Ramos (cell line): ENCODE measurements at regions not wholly inside any gene's neighbourhood (a gene's known extent, or its start where the extent isn't known, plus 50 kb on each side); places are given as distances from the start of the nearest gene placed in this dataset.

ENCODE experiments used
- in situ Hi-C: fragments of 300-500 bp; cut with MboI; formaldehyde crosslinking; loops from one replicate; pipeline ENCODE4 v1.14.3; 2022; ENCODE audit warnings: low sequenced_read_pairs; ENCODE audit not compliant: unreplicated experiment

DNA sequence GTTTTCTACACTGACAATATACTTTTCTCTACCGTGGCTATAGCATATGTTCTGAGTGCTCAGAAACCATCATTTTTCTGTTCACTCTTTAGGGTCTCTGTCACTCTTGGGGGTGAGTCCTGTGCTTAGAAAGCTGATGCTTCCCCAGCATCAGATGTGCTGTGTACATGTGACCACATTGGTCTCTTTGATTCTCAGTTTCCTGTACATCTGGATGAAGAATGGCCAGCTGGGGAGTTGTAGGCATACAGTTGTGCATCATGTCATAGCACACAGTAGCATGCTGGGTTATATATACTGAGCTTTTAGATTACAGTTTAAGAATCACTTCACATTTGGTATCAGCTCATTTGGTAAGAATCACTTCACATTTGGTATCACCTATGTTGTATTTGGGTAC is 238.6 kb upstream of the PREP start:
- in situ Hi-C loops, result no loop called here

DNA sequence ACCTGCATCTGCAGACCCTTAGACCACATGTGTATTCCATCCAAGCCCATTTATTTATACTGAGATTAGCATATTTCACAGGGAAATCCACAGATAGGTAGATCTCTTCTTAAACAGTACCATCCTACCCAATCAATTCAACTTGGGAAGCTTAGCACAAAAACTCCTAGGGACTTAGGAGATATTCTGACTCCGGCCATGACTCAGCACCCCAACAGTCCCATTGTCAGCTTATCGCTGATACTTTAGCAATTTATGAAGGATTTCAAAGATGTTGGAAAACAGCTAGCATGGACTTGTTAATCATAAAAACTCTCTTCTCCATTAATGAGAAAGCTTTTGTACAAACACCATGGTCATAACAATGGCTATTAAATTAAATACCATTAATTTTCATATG is 236.2 kb upstream of the PREP start:
- in situ Hi-C loops, result no loop called here

GRCh38 chr6:105633814-105634213 is 230.9 kb upstream of the PREP start:
- in situ Hi-C loops, result no loop called here

DNA sequence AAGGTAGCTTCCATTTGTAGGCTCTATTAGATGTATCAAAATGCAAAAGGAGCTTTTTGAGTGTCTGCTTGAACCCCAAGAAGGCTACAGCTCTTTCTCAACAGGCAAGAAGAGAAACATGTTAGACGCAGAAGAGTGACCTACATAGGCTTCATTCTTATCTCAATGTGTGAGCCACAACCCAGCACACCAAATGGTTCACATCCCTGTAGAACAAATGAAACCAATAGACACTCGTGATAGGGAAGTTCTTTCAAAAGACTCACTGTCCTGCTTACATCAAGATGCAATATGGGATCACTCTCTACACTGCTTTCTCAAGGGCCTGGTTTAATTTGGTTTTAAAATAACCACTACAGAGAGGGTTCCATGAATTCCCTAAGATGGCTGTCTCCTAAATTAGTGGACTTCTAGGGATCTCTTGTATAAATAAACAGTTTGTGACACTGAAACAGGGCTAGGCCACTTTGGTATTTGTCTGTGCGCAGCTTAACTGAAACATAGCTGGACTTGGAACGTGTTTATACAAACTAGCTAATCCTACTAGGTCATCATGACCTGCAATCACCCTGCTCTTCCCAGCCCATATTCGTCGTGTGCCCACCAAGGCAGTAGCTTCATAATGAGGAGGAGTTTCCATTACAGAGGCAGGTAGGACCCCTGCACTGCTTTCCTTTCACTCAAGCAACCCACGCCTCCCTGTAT is 225.4 kb upstream of the PREP start:
- in situ Hi-C loops, result no loop called here

DNA sequence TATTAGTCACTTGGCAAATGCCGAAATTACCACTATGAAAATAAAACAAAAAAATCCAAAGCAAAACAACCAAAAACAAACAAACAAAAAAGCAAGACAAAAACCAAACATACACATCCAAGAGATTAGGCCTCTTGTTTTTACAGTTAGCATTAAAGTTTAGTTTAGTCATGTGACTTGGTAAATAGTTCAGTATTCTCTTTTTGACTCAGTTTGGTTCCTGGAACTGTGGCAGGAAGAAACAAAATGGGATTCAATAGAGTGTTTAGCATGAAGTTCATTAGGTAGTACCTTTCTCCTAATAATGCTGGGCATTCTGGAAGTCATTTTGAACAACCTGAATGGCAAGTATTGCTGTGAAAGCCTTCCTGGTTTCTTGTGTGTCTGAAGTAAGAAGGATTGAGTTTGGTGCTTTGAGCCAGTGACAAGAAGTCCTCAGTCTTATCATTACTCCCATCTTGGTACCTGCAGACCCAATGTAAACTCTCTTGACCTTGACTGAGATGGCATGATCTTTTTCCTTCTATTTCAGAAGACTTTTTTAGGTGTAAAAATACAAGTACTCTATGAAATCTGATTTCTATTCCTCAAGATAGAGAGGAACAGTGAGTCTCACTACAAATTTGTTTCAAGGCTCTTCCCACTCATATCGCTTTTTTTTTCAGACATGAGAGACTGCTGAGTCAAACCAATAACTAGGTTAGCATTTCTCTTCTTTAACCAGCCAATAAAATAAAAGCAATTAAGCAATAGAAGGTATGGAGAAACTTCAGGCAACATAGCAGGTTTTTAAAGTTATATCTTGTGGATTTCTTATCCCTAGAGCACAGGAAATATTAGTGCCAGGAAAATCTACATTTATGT is 223.6 kb upstream of the PREP start:
- in situ Hi-C loops, result no loop called here

GRCh38 chr6:105624021-105624420 is 221.1 kb upstream of the PREP start:
- in situ Hi-C loops, result no loop called here

DNA sequence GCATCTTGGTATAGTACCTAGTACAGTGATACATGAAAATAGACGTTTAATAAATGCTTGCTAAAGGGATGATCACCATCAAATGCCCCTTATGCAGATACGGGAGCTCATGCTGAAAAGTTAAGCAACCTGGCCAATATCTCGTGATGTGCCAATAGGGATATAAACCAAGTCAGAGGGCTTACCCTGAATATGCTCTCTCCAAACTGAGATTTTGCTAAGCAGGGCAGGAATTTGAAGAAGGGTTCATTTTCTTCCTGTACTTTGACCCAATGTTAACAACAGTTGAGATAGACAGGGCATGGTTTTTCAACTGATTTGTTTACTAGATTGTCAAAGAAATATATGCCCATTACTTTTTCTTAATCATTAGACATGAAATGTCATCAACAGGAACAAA is 219.3 kb upstream of the PREP start:
- in situ Hi-C loops, result no loop called here

- in situ Hi-C loops, result no loop called here
Measured at GRCh38 chr6:105621564-105622175, 218.8 kb upstream of the PREP start.

DNA sequence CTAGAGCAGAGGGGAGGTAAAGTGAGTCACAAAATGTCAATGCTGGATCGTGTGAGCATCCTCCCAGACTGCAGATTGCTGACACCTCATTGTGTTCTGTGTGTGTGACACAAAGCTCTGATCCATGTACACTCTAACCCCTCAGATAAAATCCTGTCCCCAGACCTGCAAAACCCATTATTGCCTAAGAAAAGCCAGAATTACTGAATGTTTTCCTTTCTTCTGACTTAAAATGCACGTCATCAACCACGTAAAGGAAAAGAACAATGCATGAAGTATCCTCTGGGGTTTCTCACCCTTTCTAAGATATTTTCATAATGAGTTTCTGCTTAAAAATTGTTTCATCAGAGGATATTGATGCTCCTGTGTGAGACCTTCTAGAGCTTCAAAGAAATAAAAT is 218.0 kb upstream of the PREP start:
- in situ Hi-C loops, result no loop called here

DNA sequence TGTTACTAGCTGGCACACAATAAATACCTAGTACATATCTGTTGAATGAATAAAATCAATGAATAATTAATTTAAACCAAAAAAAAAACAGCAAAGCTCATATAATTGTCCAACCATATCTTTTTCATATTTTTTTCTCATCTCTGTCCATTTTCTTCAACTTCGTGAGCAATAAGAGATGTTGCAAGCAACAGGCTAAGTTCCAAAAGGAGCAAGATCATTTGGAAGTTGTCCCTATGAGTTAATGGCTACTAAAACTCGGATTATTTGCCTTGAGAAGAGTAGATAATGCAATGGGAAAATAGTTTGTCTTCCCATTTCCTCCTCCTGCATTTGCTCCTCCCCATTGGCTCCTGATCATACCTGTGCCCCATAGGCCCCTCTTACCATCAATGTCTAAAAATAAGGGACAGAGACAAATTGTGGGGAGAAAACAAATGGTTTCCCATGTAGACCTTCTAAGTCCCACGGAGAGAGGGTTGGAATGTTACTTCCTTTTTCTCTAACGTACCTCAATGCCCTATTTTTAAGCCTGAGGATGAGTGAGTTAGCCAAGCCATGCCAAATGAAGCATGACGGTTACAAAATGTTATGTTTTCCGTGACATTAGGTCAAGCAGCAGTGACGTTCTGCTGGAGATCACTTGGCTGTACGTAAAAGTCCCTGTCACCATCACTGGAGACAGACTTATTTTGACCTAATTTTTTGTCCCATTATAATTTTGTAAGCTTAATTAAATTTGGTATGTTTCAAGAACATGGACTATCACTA is 217.3 kb upstream of the PREP start:
- in situ Hi-C loops, result no loop called here

DNA sequence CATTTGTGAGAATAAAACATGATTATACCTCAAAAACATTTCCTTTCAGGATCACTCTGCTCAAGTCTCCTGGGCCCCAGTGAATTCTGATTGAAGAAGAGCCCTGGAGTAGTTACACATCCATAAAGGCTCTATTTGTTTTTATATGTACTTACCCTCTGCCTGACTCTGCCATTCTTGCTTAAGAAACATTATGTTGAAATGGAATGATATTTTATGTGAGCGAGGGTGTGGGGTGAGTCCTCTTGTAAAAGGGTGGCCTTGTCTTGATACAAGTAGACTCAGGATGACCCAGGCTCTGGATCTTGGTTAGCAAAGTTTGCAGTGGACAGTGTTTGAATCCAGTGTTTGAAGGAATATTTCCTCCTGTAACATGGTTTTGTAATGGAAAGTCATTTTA is 215.4 kb upstream of the PREP start:
- in situ Hi-C loops, result no loop called here

GRCh38 chr6:105616521-105616920 is 213.6 kb upstream of the PREP start:
- in situ Hi-C loops, result no loop called here

DNA sequence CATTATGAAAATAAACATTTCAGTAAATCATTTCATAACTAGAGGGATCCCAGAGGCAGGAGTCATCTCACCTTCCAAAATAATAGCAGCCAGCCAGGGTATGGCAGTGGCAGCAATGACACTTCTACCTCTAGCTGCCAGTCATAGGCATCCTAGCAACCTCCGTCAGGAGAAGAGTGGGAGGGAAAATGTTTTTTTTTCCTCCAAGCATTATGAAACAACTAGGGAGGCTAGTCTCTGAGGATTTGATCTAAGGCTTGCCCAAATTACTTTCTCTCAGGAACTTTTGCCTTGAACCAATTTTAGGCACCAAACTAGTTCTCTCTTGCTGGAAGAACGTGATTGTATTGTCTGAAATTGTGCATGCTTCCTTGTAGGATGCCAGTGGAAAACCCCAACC is 208.7 kb upstream of the PREP start:
- in situ Hi-C loops, result no loop called here

DNA sequence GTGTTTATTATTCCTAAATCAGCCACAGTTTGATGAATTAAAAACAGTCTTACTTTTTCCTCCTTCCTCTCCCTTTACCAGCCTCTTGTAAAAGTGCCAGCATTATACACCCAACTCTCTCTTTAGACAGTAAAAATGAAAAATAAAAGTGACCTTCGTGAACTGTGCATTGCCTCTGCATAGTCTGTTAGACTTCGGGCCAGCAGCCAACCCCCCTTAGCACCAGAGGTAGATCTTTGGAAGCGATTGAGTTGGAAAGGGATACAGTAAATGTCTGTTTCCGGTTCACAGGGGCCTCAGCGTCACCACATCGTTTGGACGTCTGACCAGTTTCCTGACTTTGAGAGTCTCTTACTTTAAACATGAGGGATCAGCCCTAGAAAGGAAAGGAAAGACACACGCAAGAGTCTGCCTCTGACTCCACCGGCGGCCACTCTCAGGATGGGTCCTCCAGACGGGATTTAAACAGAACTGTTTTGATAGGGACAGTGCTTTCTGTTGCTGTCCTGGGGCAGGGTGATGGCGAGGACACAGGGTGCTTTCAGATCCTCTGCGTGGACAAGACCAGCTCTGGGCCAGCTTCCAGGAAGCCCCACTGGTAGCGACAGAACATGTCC is 206.6 kb upstream of the PREP start:
- in situ Hi-C loops, result no loop called here

DNA sequence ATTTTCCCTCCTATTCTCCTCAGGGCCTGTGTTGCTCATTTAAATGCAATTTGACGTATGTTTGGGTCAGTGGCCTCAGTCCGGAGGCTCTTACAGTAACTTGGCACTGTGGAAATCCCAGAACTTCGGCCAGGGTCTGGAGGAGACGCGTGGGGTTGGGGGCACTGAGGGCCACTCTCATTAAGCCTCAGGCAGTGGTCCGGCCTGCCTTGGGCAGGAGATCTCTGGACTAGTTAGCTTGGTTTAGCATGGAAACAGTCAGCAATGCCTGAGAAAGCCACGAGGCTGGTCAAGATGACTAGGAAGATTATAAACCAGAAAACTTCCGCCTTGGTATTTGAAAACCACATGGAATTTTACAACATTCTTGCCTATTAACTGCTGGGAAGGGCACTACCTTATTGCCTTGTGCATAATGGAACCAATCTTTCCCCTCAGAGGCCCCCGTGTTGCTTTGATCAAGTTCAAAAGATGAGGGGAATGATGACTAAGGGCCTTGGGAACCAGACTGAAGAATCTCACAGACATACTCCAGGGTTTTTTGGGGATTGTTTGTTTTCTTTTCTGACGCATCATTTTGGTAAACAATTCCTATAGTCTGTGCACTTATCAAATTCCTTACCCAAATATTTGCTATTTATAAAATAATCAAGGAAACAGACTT is 206.0 kb upstream of the PREP start:
- in situ Hi-C loops, result no loop called here

DNA sequence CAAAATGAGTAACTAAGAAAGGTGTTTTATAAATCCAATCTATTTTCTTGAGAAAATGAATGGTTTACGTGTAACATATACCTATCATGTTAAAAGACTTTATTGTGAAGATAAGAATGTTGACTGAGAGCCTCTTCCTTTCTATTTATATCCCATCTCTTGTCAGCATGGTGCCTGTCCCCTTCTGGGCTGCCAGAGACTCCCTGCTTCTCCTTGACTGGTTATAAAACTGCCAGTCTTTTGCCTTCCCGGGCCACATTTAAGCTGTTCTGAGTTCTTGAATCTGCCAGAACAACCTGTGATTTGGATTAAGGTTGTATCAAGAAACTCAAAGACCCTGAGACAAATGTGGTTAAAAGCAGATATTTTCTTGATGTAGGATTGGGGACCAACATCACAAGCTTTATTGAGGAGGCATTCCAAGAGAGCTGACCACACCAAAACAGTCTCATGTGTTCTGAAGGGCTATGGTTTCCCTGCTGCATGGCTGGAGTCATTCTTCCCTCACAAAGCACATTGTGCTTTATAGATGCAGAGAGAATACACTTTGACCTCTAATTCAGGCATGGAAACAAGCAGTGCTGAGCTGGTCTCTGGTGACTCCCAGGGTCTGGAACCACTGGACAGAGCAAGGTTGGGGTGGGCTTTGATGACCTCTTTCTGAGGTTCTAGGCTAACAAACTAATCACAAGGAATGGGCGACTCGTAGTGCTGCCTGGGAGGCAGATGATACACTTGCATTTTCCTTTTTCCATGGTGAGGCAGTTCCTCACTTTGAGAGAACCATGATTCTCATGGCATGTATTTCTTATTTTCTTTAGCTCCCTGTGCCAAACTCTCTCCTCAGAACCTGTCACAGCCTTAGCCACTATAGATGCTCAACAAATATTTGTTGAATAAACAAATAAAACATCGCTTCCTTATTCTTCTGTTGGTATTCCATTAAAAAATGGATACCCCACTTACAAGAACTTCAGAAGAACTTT is 205.0 kb upstream of the PREP start:
- in situ Hi-C loops, result no loop called here

DNA sequence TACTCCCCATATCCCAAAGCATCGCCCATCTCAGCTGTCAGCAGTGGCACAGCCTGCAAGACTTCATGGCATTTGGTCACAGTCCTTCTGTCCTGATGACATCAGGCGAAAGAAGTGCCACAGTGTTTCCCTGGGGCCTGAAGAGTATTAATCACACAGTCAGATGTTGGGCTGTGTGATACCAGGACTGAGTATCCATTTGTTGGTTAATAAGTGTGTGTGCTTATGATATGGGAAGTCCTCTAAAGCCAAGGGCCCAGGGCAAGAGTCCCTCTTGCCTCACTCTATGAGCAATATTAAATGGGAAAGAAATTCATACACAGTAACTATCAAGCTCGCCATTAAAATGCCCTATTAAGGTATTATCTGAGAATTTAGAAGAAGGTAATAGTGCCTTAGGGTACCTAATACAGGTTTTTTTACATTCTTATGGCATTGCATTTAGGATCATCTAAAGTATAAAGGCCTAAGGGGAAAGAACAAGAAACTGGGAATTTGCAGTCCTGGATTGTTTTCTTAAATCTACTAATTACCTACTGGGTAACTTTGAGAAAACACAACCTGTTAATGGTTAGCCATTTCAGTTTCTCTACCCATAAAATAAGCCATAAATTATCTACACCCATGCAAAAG is 204.1 kb upstream of the PREP start:
- in situ Hi-C loops, result no loop called here

GRCh38 chr6:105604587-105604884 is 201.7 kb upstream of the PREP start:
- in situ Hi-C loops, result no loop called here
